Ectodermal cell (in vitro differentiated cells): ENCODE measurements at regions not wholly inside any gene's neighbourhood (a gene's known extent, or its start where the extent isn't known, plus 50 kb on each side); places are given as distances from the start of the nearest gene placed in this dataset.

Source experiments
- H3K27ac ChIP-seq: 2 replicates; pipeline ENCODE4 v1.7.0; 2013; ENCODE audit warnings: mild to moderate bottlenecking, low read depth, low read length; ENCODE audit not compliant: insufficient read depth, poor library complexity, severe bottlenecking
- H3K27me3 ChIP-seq: 2 replicates; pipeline ENCODE4 v1.7.0; 2013; ENCODE audit warnings: mild to moderate bottlenecking, low read length; ENCODE audit not compliant: insufficient read depth, control insufficient read depth, poor library complexity, severe bottlenecking
- H3K36me3 ChIP-seq: one replicate; pipeline ENCODE4 v1.7.0; 2013; ENCODE audit warnings: low read length; ENCODE audit not compliant: control insufficient read depth, insufficient read depth
- H3K4me1 ChIP-seq: one replicate; pipeline ENCODE4 v1.7.0; 2013; ENCODE audit warnings: low read length; ENCODE audit not compliant: control insufficient read depth, insufficient read depth
- H3K4me3 ChIP-seq: 2 replicates; pipeline ENCODE4 v1.7.0; 2013; ENCODE audit warnings: low read depth, low read length, control low read depth; ENCODE audit not compliant: insufficient read depth
- H3K9me3 ChIP-seq: 2 replicates; pipeline ENCODE4 v1.7.0; 2013; ENCODE audit warnings: mild to moderate bottlenecking, low read length, moderate library complexity; ENCODE audit not compliant: control insufficient read depth
- WGBS, 2 experiments: methylation state at CpG; one replicate each; pipeline ENCODE4 v1.1.7; 2013; ENCODE audit warnings: missing lambda C conversion rate in 2 of 2; 5-methylcytosine and 5-hydroxymethylcytosine counted together

DNA sequence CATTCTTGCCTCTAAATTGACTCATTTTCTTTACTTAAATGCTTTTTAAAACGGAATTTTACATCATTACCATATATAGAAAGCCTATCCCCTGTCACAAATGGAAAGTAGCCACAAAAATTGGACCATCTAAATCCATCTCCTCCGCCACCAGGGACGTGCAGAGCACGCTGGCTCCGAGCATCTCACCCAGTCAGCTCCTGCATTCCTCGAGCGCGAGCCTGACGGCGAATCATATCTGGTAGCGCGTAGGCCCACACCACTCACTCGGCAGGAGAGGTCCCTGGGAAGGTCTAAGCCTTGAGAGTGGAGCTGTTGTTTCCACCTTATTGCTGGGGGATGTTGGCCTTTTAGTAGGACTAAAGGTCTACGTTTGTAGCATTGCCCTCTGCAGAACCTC, 152.4 kb downstream of the TRIM29 start:
- H3K27me3 ChIP-seq: peaks cover 5% of the 10 kb centered on the region
- 94% methylated on average over 14 of the region's 14 CpGs for WGBS, 2 experiments
- no peak overlapping the region for H3K27ac ChIP-seq
- no peaks in the 10 kb centered on the region for H3K36me3 ChIP-seq
- peaks cover 8% of the 10 kb centered on the region for H3K4me1 ChIP-seq
- H3K9me3 ChIP-seq: no peaks in the 10 kb centered on the region
- no peak overlapping the region for H3K4me3 ChIP-seq

DNA sequence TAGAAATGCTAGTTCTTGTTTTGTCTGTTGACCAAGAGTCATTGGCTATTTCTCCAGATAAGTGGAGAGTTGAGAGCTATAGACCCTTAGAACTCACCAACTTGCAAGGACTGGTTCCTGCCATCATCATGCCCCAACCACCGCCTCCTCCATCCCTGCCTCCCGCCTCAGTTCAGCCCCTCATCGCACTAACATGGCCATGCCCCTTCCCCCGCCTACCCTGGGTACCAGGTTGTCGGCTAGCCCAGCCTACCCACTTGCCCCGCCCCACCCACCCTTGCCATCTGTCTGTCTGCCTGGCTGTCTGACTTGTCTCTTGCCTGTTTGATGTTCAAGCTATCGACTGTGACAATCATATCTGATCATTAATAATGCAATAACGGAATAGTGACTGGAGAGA, 154.1 kb downstream of the TRIM29 start:
- H3K36me3 ChIP-seq: no peaks in the 10 kb centered on the region
- peaks cover 13% of the 10 kb centered on the region for H3K4me1 ChIP-seq
- H3K27me3 ChIP-seq: peaks cover 3% of the 10 kb centered on the region
- H3K4me3 ChIP-seq: no peak overlapping the region
- WGBS, 2 experiments: 95 to 98% methylated on average over 7 to 8 of the region's 8 CpGs
- no peaks in the 10 kb centered on the region for H3K9me3 ChIP-seq
- no peak overlapping the region for H3K27ac ChIP-seq

DNA sequence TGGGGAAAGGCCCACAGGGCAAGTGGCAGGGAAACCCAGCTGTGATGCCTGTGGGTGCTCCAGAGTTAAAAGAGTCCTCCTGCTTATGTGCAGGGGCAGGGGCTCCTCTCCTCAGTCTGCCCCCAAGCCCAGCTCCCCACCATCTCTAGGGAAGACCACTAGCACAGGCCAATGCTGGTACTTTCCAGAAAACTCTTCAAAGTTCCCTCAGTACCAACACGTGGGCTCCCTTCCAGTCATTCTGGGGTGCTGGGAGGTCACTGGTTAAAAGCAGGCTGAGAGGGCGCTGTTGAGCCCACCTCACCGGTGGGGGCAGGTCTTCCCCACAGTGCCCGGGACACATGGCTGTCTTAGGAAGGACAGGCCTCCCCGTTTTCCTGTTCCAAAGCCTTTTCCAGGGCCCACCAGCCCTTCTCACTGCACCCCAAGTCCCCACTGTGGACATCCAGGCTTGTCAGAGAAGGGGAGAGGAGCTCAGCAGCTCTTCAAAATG, 154.6 kb downstream of the TRIM29 start:
- 61 to 68% methylated on average over 5 of the region's 5 CpGs for WGBS, 2 experiments
- Histone ChIP-seq H3K4me1 (peaks cover 13% of the 10 kb centered on the region), H3K9me3 (no peaks in the 10 kb centered on the region), H3K27me3 (peaks cover 3% of the 10 kb centered on the region), H3K27ac (no peak overlapping the region), H3K4me3 (no peak overlapping the region), H3K36me3 (no peaks in the 10 kb centered on the region)

DNA sequence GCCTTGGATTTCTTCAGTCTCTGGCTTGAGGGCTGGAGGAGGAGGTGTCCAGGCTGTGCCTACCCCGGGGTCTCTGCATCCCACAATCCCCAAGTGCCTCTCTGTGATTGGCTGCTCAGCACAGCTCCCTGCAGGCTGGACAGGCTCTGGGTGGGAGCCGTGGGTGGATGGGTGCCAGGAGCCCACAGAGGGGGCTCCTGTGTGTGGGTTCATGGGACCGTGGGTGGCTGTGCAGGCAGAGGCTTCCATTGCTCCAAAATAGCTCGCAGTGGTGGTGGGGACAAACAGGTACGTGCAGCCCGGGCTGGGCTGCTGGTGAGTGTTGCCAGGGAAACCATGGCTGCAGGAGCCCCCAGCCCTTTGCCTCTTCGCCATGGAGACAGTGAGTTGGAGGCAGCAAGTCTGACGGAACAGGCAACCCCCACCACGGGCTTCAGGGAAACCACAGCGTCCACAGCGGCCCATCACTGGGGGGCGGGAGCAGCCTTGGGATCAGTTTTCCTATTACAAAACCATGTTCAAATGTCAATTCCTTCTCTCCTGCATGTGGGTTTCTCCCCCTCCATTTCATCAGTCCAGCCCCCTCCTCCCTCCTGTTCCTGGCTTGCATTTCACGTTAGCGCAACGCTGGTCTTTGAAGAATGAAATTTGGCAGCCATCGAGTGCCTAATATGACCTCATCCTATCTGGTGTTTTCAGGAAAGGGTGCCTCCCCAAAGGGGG, 155.2 kb downstream of the TRIM29 start:
- Histone ChIP-seq H3K4me1 (peaks cover 17% of the 10 kb centered on the region), H3K27me3 (no peaks in the 10 kb centered on the region), H3K9me3 (no peaks in the 10 kb centered on the region), H3K4me3 (no peak overlapping the region), H3K36me3 (no peaks in the 10 kb centered on the region), H3K27ac (no peak overlapping the region)
- 89% methylated on average over 16 of the region's 16 CpGs for WGBS, 2 experiments

DNA sequence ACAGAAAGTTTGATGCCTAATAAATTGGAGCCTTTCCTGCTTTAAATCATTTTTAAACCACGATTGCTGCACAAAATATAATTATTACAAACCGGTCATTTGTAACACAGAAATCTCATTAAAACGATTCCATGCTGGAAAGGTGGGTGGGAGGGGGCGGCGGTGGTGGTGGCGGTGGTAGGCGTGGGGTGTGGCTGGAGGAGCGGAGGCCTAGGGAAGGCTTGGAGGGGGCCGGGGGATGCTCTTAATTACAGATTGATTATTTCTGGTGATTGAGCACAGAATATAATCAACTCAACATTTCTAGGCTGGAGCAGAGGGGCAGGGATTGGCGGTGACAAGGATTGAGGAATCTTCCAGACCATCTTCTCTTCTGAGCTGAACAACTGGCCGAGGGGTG, 157.5 kb downstream of the TRIM29 start:
- Histone ChIP-seq H3K36me3 (no peaks in the 10 kb centered on the region), H3K4me3 (no peak overlapping the region), H3K27me3 (no peaks in the 10 kb centered on the region), H3K9me3 (no peaks in the 10 kb centered on the region), H3K4me1 (peaks cover 30% of the 10 kb centered on the region), H3K27ac (no peak overlapping the region)
- WGBS, 2 experiments: 91 to 95% methylated on average over 10 to 11 of the region's 11 CpGs

DNA sequence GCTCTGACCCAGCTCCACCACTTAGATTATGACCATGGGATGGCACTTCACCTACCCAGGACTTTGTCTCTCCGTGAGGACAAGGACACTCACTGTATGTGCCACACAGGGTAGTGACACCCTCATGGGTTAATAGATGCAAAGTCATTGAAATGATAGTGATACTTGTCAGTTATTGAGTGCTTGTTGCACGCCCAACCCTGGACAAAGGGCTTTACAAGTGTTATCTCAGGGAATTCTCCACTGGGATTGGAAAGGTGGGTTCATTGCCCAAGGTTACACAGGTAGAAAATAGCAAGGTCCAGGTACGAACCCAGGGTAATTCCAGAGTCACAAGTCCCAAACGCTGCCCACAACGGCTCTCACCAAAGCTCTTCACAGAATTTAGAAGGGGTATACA, 158.2 kb downstream of the TRIM29 start:
- no peaks in the 10 kb centered on the region for H3K36me3 ChIP-seq
- no peaks in the 10 kb centered on the region for H3K27me3 ChIP-seq
- H3K9me3 ChIP-seq: no peaks in the 10 kb centered on the region
- H3K4me1 ChIP-seq: peaks cover 37% of the 10 kb centered on the region
- H3K4me3 ChIP-seq: no peak overlapping the region
- no peak overlapping the region for H3K27ac ChIP-seq
- 83% methylated on average over 5 of the region's 5 CpGs for WGBS, 2 experiments

DNA sequence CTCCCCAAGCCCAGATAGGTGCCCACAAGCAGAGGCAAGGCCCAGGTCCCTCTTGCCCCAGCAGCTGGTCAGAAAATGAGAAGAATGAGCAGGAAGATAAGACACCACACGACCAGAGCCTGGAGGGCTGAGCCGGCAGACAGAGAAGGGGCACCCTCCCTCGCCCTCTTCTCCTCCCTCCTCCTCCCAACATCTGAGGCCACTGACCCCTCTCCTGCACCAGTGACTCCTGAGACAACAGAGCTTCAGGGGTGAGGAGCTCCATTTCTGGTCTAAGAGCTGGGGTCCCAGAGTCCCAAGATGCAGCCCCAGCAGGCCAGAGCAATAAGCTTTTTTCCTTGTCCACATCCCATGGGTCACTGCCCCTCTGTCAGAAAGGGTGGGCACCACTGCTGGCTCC, 159.2 kb downstream of the TRIM29 start:
- H3K36me3 ChIP-seq: no peaks in the 10 kb centered on the region
- H3K4me1 ChIP-seq: peaks cover 44% of the 10 kb centered on the region
- no peaks in the 10 kb centered on the region for H3K9me3 ChIP-seq
- no peak overlapping the region for H3K4me3 ChIP-seq
- no peaks in the 10 kb centered on the region for H3K27me3 ChIP-seq
- no peak overlapping the region for H3K27ac ChIP-seq
- 83 to 89% methylated on average over 3 of the region's 3 CpGs for WGBS, 2 experiments

DNA sequence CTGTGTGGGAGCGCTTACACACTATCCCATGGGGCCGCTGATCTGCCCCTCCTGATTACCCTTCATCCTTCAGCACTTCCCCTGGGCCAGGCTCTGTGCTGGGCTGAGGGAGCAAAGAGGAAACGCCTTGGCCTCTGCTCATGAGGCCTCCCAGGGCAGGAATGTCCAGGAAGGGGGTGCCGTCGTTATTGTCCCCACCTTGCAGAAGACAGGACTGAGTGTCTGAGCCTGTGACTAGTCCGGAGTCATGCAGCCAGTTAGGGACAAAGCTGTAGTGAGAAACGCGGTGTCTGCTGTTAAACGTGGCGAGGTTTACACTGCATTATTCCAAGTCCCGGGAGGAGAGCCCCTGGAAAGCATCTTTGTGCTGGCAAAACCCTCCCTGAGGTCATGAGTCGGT, 160.0 kb downstream of the TRIM29 start:
- no peak overlapping the region for H3K27ac ChIP-seq
- no peak overlapping the region for H3K4me3 ChIP-seq
- 87% methylated on average over 12 of the region's 12 CpGs for WGBS, 2 experiments
- H3K36me3 ChIP-seq: no peaks in the 10 kb centered on the region
- H3K4me1 ChIP-seq: peaks cover 41% of the 10 kb centered on the region
- H3K27me3 ChIP-seq: no peaks in the 10 kb centered on the region
- H3K9me3 ChIP-seq: no peaks in the 10 kb centered on the region

DNA sequence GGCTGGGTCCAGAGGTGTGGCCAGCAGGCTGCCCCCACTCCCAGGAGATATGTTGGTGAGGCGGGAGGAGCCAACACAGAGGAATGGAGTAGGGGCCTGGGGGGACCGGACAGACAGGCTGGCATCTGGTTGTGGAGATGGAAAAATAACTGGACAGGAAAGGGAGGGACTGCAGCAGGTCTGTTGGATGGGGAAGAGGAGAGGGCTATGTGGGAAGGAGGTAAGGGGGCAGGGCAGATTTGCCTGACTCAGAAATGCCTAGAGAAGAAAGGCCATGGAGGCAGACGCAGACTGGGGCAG, 160.4 kb downstream of the TRIM29 start:
- no peaks in the 10 kb centered on the region for H3K27me3 ChIP-seq
- H3K4me1 ChIP-seq: peaks cover 37% of the 10 kb centered on the region
- H3K9me3 ChIP-seq: no peaks in the 10 kb centered on the region
- H3K4me3 ChIP-seq: no peak overlapping the region
- 89 to 95% methylated on average over 3 of the region's 3 CpGs for WGBS, 2 experiments
- no peaks in the 10 kb centered on the region for H3K36me3 ChIP-seq
- H3K27ac ChIP-seq: no peak overlapping the region

DNA sequence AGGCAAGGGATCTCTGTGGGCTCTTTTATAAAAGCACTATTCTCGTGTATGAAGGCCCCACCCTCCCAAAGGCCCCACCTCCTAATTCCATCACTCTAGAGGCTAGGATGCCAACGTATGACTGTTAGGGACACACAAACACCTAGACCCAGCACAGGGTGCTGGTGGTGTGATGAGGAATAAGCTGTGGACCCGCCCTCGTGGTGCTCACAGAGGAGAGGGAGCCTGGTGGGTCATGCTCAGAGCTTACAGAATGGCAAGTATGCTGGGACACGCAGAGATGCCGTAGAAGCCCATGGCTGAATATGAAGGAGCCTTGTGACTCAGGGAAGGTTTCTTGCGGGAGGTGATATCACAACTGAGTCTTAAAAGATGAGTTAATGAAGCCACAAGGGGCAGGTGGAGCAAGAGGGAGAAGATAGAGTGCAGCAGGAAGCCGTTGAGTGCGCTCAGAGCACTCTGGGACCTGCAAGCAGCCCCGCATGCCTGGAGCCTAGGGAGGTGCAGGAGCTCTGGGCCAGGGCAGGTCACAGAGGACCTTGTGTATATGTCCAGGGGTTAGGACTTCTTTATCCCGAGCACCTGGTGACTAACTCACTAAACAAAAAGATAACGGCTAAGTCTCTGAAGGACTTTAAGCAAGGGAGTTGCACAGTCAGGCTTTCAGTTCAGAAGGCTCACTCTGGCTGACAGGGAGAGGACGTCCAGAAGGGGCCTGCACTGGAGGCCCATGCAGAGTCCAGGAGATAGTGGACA, 160.9 kb downstream of the TRIM29 start:
- Histone ChIP-seq H3K4me1 (peaks cover 36% of the 10 kb centered on the region), H3K9me3 (no peaks in the 10 kb centered on the region), H3K4me3 (no peak overlapping the region), H3K27me3 (no peaks in the 10 kb centered on the region), H3K27ac (no peak overlapping the region), H3K36me3 (no peaks in the 10 kb centered on the region)
- 86 to 89% methylated on average over 13 of the region's 13 CpGs for WGBS, 2 experiments
